ENCODE measurements at regions not wholly inside any gene's neighbourhood (a gene's known extent, or its start where the extent isn't known, plus 50 kb on each side); places are given as distances from the start of the nearest gene placed in this dataset.

DNA sequence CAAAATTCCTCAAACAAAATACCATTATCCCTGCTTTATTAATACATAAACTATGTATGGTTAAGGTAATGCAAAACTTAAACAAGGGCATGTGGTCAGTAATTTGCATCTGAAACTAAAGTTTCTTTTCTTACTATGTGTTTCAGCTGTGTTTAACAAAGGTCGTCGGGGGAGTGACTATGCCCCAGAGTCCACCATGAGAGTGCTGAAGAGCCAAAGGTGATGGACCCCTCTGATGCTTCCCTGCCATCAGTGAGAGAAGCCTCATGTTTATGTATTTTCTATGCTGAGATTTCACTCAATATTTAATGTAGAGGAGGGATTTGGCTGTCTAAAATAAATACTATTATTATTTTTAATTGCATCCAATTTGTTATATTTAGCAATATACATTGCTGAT is 707.2 kb upstream of the REG3G start:
- TF ChIP-seq, protein P1, sequence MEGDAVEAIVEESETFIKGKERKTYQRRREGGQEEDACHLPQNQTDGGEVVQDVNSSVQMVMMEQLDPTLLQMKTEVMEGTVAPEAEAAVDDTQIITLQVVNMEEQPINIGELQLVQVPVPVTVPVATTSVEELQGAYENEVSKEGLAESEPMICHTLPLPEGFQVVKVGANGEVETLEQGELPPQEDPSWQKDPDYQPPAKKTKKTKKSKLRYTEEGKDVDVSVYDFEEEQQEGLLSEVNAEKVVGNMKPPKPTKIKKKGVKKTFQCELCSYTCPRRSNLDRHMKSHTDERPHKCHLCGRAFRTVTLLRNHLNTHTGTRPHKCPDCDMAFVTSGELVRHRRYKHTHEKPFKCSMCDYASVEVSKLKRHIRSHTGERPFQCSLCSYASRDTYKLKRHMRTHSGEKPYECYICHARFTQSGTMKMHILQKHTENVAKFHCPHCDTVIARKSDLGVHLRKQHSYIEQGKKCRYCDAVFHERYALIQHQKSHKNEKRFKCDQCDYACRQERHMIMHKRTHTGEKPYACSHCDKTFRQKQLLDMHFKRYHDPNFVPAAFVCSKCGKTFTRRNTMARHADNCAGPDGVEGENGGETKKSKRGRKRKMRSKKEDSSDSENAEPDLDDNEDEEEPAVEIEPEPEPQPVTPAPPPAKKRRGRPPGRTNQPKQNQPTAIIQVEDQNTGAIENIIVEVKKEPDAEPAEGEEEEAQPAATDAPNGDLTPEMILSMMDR (IDR thresholded peaks at IDR 0.05) = no peak
- TF ChIP-seq POLR2A (IDR thresholded peaks at IDR 0.05) = no peak

Data from testis (tissue), 2 donors.